ENCODE measurements at regions not wholly inside any gene's neighbourhood (a gene's known extent, or its start where the extent isn't known, plus 50 kb on each side); places are given as distances from the start of the nearest gene placed in this dataset.

- TF ChIP-seq NRF1 (conservative IDR thresholded peaks at IDR 0.05; ENCODE audit: low read depth, low read length) (no peak), LARP7 (IDR thresholded peaks at IDR 0.05) (no peak), CHD2 (IDR thresholded peaks at IDR 0.05; ENCODE audit: borderline replicate concordance, low read depth, low read length) (no peak)
Measured at GRCh38 chr6:236519-236918, 55.8 kb upstream of the DUSP22 start.
